Activated CD8-positive, alpha-beta memory T cell treated with anti-CD3 and anti-CD28 coated beads for 36 hours (primary cell): ENCODE measurements at regions not wholly inside any gene's neighbourhood (a gene's known extent, or its start where the extent isn't known, plus 50 kb on each side); places are given as distances from the start of the nearest gene placed in this dataset.

Experiments used
- CTCF ChIA-PET: fragments of 350-600 bp; sonication (Branson Sonifier 250); formaldehyde crosslinking; loops from one replicate; lab custom pipeline; 2021; ENCODE audit warnings: antibody characterized with exemption; lab: Charles Lee
- POLR2A ChIA-PET: fragments of 350-600 bp; sonication (Branson Sonifier 250); formaldehyde crosslinking; loops from one replicate; lab custom pipeline; 2021; ENCODE audit warnings: antibody characterized with exemption; lab: Charles Lee

- CTCF ChIA-PET, result no interaction called here
- POLR2A ChIA-PET, result no interaction called here
Measured at GRCh38 chr7:41175435-41175834, 527.5 kb downstream of the INHBA start.

GRCh38 chr7:41174521-41174920, 528.4 kb downstream of the INHBA start:
- ChIA-PET POLR2A (no interaction called here), CTCF (no interaction called here)

GRCh38 chr7:41170466-41170865, 532.4 kb downstream of the INHBA start:
- ChIA-PET CTCF (no interaction called here), POLR2A (no interaction called here)

GRCh38 chr7:41169317-41169716, 533.6 kb downstream of the INHBA start:
- ChIA-PET POLR2A (no interaction called here), CTCF (no interaction called here)

- ChIA-PET CTCF (no interaction called here), POLR2A (no interaction called here)
Measured at GRCh38 chr7:41167836-41168235, 535.1 kb downstream of the INHBA start.

GRCh38 chr7:41164440-41164839, 538.5 kb downstream of the INHBA start:
- CTCF ChIA-PET, result no interaction called here

GRCh38 chr7:41163991-41164390, 538.9 kb downstream of the INHBA start:
- ChIA-PET CTCF (no interaction called here), POLR2A (no interaction called here)

More at GRCh38 chr7:41164440-41164839, 538.5 kb downstream of the INHBA start:
- POLR2A ChIA-PET, result no interaction called here

GRCh38 chr7:41162612-41163011, 540.3 kb downstream of the INHBA start:
- CTCF ChIA-PET, result no interaction called here
- POLR2A ChIA-PET, result no interaction called here

GRCh38 chr7:41161041-41161587, 541.8 kb downstream of the INHBA start:
- POLR2A ChIA-PET, result no interaction called here

GRCh38 chr7:41156268-41156667, 546.6 kb downstream of the INHBA start:
- CTCF ChIA-PET, result no interaction called here
- POLR2A ChIA-PET, result no interaction called here

More at GRCh38 chr7:41161041-41161587, 541.8 kb downstream of the INHBA start:
- CTCF ChIA-PET, result no interaction called here

- ChIA-PET CTCF (no interaction called here), POLR2A (no interaction called here)
Measured at GRCh38 chr7:41153268-41153667, 549.6 kb downstream of the INHBA start.

- ChIA-PET CTCF (no interaction called here), POLR2A (no interaction called here)
Measured at GRCh38 chr7:41152179-41152678, 550.7 kb downstream of the INHBA start.

- ChIA-PET CTCF (no interaction called here), POLR2A (no interaction called here)
Measured at GRCh38 chr7:41149576-41149975, 553.3 kb downstream of the INHBA start.

- ChIA-PET POLR2A (no interaction called here), CTCF (no interaction called here)
Measured at GRCh38 chr7:41148521-41148951, 554.4 kb downstream of the INHBA start.

- CTCF ChIA-PET, result no interaction called here
- POLR2A ChIA-PET, result no interaction called here
Measured at GRCh38 chr7:41147606-41148485, 555.0 kb downstream of the INHBA start.

GRCh38 chr7:41146429-41146828, 556.5 kb downstream of the INHBA start:
- POLR2A ChIA-PET, result no interaction called here
- CTCF ChIA-PET, result no interaction called here

GRCh38 chr7:41145656-41146055, 557.2 kb downstream of the INHBA start:
- POLR2A ChIA-PET, result no interaction called here
- CTCF ChIA-PET, result no interaction called here

GRCh38 chr7:41142904-41143473, 559.9 kb downstream of the INHBA start:
- ChIA-PET CTCF (no interaction called here), POLR2A (no interaction called here)

- ChIA-PET CTCF (no interaction called here), POLR2A (no interaction called here)
Measured at GRCh38 chr7:41139789-41140188, 563.1 kb downstream of the INHBA start.

- ChIA-PET POLR2A (no interaction called here), CTCF (no interaction called here)
Measured at GRCh38 chr7:41136551-41136950, 566.3 kb downstream of the INHBA start.

GRCh38 chr7:41135511-41135910, 567.4 kb downstream of the INHBA start:
- POLR2A ChIA-PET, result interaction anchor here (0.6 kb wide), 1 partner anchor 953 kb away, joined by 9 read pairs; no protein-coding TSS in a partner anchor
- CTCF ChIA-PET, result no interaction called here
